HG02938 (cell line): ENCODE measurements at regions not wholly inside any gene's neighbourhood (a gene's known extent, or its start where the extent isn't known, plus 50 kb on each side); places are given as distances from the start of the nearest gene placed in this dataset.

Experiments used
- ATAC-seq: cut with Tn5 transposase; IDR thresholded peaks from one replicate; pipeline ENCODE4 v1.9.1; 2021; ENCODE audit warnings: mild to moderate bottlenecking, moderate library complexity; ENCODE audit not compliant: unreplicated experiment

GRCh38 chr6:81484251-81484650 lies 268.2 kb downstream of the TENT5A start:
- ATAC-seq, result no peak

- ATAC-seq, result no peak
Measured at GRCh38 chr6:81480139-81480538, 272.3 kb downstream of the TENT5A start.

- ATAC-seq, result no peak
Measured at GRCh38 chr6:81476881-81477280, 275.6 kb downstream of the TENT5A start.

GRCh38 chr6:81475646-81476045 lies 276.8 kb downstream of the TENT5A start:
- no peak for ATAC-seq

- ATAC-seq, result no peak
Measured at GRCh38 chr6:81465859-81466258, 286.6 kb downstream of the TENT5A start.

GRCh38 chr6:81456416-81456815 lies 296.1 kb downstream of the TENT5A start:
- no peak for ATAC-seq

- no peak for ATAC-seq
Measured at GRCh38 chr6:81455641-81456040, 296.8 kb downstream of the TENT5A start.

- peak; percentile 56 for ATAC-seq
Measured at GRCh38 chr6:81451787-81452186, 300.7 kb downstream of the TENT5A start.

GRCh38 chr6:81450180-81450579 lies 302.3 kb downstream of the TENT5A start:
- no peak for ATAC-seq

- ATAC-seq, result no peak
Measured at GRCh38 chr6:81446509-81446908, 306.0 kb downstream of the TENT5A start.

GRCh38 chr6:81439417-81439816 lies 313.1 kb downstream of the TENT5A start:
- no peak for ATAC-seq

GRCh38 chr6:81436990-81437389 lies 315.5 kb downstream of the TENT5A start:
- no peak for ATAC-seq

GRCh38 chr6:81413306-81413705 lies 339.2 kb downstream of the TENT5A start:
- ATAC-seq, result no peak

- ATAC-seq, result no peak
Measured at GRCh38 chr6:81401970-81402690, 350.4 kb downstream of the TENT5A start.

- ATAC-seq, result no peak
Measured at GRCh38 chr6:81396916-81397315, 355.6 kb downstream of the TENT5A start.

- no peak for ATAC-seq
Measured at GRCh38 chr6:81387163-81387562, 365.3 kb downstream of the TENT5A start.

GRCh38 chr6:81384921-81385320 lies 367.6 kb downstream of the TENT5A start:
- ATAC-seq, result no peak

- ATAC-seq, result no peak
Measured at GRCh38 chr6:81383472-81383871, 369.0 kb downstream of the TENT5A start.

GRCh38 chr6:81382852-81383251 lies 369.6 kb downstream of the TENT5A start:
- no peak for ATAC-seq

- no peak for ATAC-seq
Measured at GRCh38 chr6:81381382-81381916, 371.0 kb downstream of the TENT5A start.

GRCh38 chr6:81380718-81381338 lies 371.7 kb downstream of the TENT5A start:
- ATAC-seq, result no peak

- no peak for ATAC-seq
Measured at GRCh38 chr6:81376745-81377144, 375.7 kb downstream of the TENT5A start.
